ENCODE measurements at regions not wholly inside any gene's neighbourhood (a gene's known extent, or its start where the extent isn't known, plus 50 kb on each side); places are given as distances from the start of the nearest gene placed in this dataset.

DNA sequence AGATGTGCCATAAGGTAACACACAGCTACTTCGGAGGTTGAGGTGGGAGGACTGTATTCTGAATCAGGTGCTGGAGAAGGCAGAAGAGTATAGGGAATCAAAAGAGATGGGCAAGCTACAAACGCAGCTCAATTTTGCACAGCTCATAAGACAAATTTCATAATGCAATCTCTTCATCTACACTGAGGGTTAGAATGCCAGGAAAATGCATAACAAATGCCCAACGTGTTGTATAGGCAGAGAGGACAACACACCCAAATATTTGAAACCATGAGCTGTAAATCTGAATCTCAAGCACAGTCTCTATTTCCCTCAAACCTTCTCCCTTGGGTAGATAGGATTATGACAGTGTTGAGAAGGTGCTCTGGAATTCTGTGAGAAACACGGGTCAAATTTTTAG lies 263.1 kb upstream of the FOXN3 start:
- no peak overlapping the region for H3K4me3 ChIP-seq (ENCODE audit: low read depth, low read length)
- DNase-seq (ENCODE audit: low read depth), result no peak
- TF ChIP-seq, protein P1, sequence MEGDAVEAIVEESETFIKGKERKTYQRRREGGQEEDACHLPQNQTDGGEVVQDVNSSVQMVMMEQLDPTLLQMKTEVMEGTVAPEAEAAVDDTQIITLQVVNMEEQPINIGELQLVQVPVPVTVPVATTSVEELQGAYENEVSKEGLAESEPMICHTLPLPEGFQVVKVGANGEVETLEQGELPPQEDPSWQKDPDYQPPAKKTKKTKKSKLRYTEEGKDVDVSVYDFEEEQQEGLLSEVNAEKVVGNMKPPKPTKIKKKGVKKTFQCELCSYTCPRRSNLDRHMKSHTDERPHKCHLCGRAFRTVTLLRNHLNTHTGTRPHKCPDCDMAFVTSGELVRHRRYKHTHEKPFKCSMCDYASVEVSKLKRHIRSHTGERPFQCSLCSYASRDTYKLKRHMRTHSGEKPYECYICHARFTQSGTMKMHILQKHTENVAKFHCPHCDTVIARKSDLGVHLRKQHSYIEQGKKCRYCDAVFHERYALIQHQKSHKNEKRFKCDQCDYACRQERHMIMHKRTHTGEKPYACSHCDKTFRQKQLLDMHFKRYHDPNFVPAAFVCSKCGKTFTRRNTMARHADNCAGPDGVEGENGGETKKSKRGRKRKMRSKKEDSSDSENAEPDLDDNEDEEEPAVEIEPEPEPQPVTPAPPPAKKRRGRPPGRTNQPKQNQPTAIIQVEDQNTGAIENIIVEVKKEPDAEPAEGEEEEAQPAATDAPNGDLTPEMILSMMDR (IDR thresholded peaks at IDR 0.05; ENCODE audit: low read depth, low read length), result no peak
- no peak for TF ChIP-seq MYC (IDR thresholded peaks at IDR 0.05; ENCODE audit: low read depth, low read length)
- TF ChIP-seq POLR2A (IDR thresholded peaks at IDR 0.05; ENCODE audit: extremely low read depth, insufficient read length), result no peak
- TF ChIP-seq, protein P2, sequence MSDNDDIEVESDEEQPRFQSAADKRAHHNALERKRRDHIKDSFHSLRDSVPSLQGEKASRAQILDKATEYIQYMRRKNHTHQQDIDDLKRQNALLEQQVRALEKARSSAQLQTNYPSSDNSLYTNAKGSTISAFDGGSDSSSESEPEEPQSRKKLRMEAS (IDR thresholded peaks at IDR 0.05; ENCODE audit: low read depth, low read length), result no peak

DNA sequence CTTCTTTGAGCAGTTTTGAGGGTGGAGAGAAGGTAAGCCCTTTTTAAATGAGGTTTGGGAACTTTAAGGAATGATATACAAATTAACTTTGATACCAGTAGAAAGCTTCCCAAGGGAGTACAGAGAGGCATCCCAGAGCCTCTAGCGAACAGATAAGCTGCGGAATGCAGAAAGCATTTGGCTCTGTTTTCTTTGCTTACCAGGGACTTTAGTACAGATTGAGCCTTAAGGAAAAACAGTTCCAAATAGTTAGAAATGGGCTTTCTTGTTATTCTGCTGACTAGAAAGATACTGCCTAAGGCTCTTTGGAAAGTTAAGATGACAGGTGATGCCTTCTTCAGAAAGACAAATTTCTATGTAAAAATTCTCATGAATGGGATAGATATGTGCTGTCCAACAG lies 261.7 kb upstream of the FOXN3 start:
- TF ChIP-seq, protein P2 (IDR thresholded peaks at IDR 0.05; ENCODE audit: low read depth, low read length), result no peak
- TF ChIP-seq POLR2A (IDR thresholded peaks at IDR 0.05; ENCODE audit: extremely low read depth, insufficient read length), result no peak
- TF ChIP-seq, protein P1 (IDR thresholded peaks at IDR 0.05; ENCODE audit: low read depth, low read length), result no peak
- no peak for TF ChIP-seq MYC (IDR thresholded peaks at IDR 0.05; ENCODE audit: low read depth, low read length)
- no peak for DNase-seq (ENCODE audit: low read depth)
- no peak overlapping the region for H3K4me3 ChIP-seq (ENCODE audit: low read depth, low read length)

DNA sequence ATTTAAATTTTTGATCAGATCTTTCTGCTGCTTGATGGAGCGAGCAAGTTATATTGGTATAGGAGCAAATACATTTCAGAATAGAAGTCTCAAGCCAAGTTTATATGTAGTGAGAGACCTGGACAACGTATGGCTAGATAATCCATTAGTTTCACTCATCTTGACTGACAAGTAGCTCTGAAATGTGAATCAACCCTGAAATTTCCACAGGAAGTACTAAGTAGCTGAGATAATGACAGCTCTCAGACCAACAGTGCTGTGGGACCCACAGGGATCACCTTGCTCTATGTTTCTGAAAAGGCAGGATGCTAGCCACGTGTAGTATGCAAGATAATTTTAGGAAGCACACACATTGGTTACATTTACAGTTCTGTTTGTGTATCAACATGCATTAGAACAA lies 258.6 kb upstream of the FOXN3 start:
- H3K4me3 ChIP-seq (ENCODE audit: low read depth, low read length), result no peak overlapping the region
- DNase-seq (ENCODE audit: low read depth), result no peak
- TF ChIP-seq POLR2A (IDR thresholded peaks at IDR 0.05; ENCODE audit: extremely low read depth, insufficient read length), result no peak
- TF ChIP-seq, protein P1 (IDR thresholded peaks at IDR 0.05; ENCODE audit: low read depth, low read length), result no peak
- TF ChIP-seq, protein P2 (IDR thresholded peaks at IDR 0.05; ENCODE audit: low read depth, low read length), result no peak
- TF ChIP-seq MYC (IDR thresholded peaks at IDR 0.05; ENCODE audit: low read depth, low read length), result no peak

DNA sequence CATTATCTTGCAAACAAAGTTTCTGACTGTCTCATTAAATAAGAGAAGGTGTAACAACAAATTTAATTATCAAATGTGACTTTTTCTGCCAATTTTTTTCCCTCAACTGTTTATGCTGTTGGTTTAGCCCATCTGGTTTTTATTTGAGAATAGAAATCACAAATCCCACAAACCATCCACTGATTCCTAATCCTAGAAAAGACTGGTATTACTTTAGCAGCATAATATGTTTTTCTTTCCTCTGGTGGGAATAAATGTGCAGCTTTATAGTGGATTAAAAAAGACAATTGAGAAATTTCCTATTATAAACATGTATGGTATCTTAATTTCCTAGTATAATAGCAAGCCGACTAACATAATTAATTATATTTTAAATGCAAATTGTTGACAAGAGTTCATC lies 257.9 kb upstream of the FOXN3 start:
- TF ChIP-seq, protein P1 (IDR thresholded peaks at IDR 0.05; ENCODE audit: low read depth, low read length), result no peak
- TF ChIP-seq, protein P2 (IDR thresholded peaks at IDR 0.05; ENCODE audit: low read depth, low read length), result no peak
- H3K4me3 ChIP-seq (ENCODE audit: low read depth, low read length), result no peak overlapping the region
- DNase-seq (ENCODE audit: low read depth), result no peak

DNA sequence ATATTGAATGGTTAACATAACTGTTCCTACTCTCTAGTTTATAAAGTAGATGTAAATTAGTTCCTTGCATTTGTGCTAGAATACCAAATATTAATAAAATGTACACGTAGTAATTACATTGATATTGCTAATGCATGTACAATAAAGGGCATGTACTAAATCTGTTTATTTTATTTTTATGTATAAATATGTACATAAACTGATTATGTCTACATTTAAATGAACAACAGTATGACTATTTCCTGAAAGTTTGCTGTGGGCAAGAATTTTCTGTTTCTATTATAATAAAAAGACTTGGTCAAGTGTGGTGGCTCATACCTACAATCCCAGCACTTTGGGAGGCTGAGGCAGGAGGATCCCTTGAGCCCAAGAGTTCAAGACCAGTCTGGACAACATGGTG lies 257.2 kb upstream of the FOXN3 start:
- DNase-seq (ENCODE audit: low read depth), result no peak
- no peak overlapping the region for H3K4me3 ChIP-seq (ENCODE audit: low read depth, low read length)
- TF ChIP-seq POLR2A (IDR thresholded peaks at IDR 0.05; ENCODE audit: extremely low read depth, insufficient read length) (no peak), MYC (IDR thresholded peaks at IDR 0.05; ENCODE audit: low read depth, low read length) (no peak)
- TF ChIP-seq, protein P1 (IDR thresholded peaks at IDR 0.05; ENCODE audit: low read depth, low read length), result no peak
- TF ChIP-seq, protein P2 (IDR thresholded peaks at IDR 0.05; ENCODE audit: low read depth, low read length), result no peak

Data from NB4 (cell line).